NCI-H446 (cell line): ENCODE measurements at regions not wholly inside any gene's neighbourhood (a gene's known extent, or its start where the extent isn't known, plus 50 kb on each side); places are given as distances from the start of the nearest gene placed in this dataset.
"Not testable (repeated sequence)": the region's sequence is repeated elsewhere in the genome, so short reads cannot be mapped to it uniquely, and the experiment has no call there.

ENCODE experiments used
- DNase-seq, 2 experiments: peaks; one replicate each; lab custom pipeline; 2025; lab: John Stamatoyannopoulos, UW

- DNase-seq, result no peak
Measured at GRCh38 chr1:227416156-227416830, 98.0 kb upstream of the CDC42BPA start.

DNA sequence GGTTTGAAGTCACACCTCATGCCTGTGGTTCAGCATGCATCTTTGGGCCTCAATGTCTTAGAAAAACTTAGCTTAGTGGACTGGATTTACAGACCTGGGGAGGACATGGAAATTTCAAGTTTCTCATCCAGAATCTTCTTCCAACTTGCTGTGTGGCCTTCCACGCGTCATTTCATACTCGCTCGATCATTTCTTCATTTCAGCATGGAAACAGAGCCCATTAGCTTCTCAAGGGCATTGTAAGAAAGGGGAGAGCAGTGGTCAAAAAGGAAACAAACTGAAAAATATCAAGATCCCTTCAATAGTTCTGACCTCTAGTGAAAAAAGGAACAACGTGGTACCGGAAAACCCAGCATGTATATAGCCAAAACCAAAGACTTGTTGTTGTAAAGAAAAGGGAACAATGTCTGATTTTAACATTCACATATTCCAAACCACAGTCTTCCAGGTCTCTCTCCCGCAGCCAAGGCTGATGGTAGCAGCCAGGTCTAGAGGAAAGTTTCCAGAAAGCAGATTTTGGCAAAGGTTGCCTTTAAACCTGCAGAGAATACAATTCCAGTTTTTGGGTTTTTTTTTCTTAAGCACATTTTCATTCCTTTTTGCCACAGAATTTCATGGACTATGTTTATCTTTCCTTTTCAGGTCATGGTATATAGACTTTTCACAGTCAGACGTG lies 97.0 kb upstream of the CDC42BPA start:
- DNase-seq, result no peak

DNA sequence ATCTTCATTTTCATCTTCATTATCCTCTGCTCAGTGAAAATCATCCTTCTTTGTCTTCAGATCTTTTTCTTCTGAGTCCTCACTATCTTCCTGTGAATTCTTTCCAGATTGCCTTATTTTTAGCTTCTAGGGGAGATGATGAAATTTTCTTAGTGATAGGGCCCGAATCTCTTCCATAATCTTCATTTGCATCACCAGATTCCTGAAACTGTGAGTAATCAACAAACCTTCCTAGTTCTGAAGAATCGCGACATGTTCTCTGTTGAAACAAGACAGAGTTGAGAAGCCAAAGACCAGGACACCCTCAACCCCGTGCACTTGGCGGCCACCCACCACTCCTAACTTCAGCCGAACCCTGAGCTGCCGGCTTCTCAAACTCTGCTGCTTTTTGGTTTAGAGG lies 92.8 kb upstream of the CDC42BPA start:
- no peak for DNase-seq

- not testable (repeated sequence) for DNase-seq
Measured at GRCh38 chr1:227406332-227406731, 88.0 kb upstream of the CDC42BPA start.

DNA sequence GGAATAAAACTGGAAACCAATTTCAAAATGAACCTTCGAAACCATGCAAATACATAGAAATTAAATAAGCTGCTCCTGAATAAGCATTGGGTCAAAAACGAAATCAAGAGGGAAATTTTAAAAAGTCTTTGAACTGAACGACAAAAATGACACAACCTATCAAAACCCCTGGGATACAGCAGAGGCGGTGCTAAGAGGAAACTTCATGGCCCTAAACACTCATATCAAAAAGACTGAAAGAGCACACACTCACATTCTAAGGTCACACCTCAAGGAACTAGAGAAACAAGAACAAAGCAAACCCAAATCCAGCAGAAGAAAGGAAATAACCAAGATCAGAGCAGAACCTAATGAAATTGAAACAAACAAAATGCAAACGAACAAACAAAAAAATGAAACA lies 85.2 kb upstream of the CDC42BPA start:
- DNase-seq, result no peak

GRCh38 chr1:227401562-227402342 lies 83.5 kb upstream of the CDC42BPA start:
- no peak for DNase-seq

- no peak for DNase-seq
Measured at GRCh38 chr1:227399152-227399730, 80.9 kb upstream of the CDC42BPA start.

- DNase-seq, result no peak
Measured at GRCh38 chr1:227397354-227397978, 79.2 kb upstream of the CDC42BPA start.

GRCh38 chr1:227396539-227397353 lies 78.5 kb upstream of the CDC42BPA start:
- no peak for DNase-seq

DNA sequence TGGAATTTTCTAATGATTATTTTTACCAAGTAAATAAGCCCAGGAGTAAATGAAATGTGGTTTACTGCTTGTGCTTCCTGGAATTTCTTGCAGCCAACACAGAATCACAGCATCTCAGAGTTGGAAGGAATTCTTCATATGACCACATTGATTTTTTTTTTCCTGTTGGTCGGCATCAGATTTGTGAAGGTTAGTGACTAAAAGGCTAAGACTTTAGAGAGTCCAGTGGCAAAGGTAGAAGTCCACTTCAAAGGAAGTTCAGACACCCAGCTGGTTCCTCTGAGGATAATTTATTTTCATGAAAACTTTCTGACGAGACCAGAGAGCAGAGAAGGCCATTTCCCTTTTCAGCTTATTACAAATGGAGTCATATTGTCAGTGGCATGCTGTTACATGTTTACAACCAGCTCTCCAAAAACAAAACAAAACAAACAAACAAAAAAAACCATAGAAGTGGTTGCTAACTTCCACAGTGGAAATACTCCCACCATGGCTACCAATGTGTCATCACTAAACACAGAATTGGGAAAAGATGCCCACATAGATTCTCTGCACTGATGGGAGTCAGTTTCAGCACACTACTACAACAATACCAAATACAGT lies 77.2 kb upstream of the CDC42BPA start:
- DNase-seq, result no peak

- no peak for DNase-seq
Measured at GRCh38 chr1:227392984-227393764, 74.9 kb upstream of the CDC42BPA start.

DNA sequence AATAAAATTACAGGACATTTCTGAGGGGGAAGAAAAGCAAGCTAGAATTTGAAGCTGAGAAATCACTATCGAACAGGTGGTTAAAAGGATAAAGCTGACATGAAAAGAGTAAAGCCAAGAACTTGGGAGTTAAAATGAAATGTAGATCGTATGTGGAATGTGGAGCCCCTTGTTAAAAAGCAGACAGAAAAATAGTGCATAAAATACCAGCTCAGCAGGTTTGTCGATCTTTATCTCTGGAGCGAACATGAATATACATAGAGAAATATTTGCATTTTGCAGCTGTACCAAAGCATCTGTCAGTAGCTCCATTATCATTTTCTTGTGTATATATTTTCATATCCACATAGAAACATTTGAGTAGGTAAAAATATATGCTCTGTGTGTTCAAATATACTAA lies 73.6 kb upstream of the CDC42BPA start:
- no peak for DNase-seq

DNA sequence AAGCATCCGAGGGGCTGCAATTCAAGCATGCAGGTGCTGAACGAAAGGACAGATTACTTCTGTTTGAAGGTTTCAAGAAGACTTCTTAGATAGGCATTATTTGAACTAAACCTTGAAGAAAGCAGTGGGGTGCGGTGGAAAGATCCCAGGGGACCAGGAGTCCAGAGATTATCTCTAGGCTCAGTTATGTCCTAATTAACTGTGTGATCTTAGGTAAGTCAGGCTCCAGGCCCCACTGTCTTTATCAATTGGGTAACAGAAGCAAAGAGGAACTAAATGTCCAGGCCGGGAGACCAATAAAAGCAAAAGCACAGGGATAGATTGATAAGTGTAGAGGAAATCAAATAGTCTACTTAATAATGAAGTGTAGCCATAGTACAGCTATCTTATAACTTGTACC lies 72.9 kb upstream of the CDC42BPA start:
- DNase-seq, result no peak

- no peak for DNase-seq
Measured at GRCh38 chr1:227390525-227390924, 72.2 kb upstream of the CDC42BPA start.

GRCh38 chr1:227388214-227389168 lies 70.2 kb upstream of the CDC42BPA start:
- DNase-seq, result no peak

DNA sequence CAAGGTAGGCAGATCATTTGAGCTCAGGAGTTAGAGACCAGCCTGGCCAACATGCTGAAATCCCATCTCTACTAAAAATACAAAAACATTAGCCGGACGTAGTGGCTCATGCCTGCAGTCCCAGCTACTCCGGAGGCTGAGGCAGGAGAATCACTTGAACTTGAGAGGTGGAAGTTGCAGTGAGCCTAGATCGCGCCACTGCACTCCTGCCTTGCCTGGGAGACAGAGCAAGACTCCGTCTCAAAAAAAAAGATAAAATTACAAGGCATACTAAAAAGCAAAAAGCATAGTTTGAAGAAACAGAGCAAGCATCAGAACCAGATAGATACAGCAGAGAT lies 61.2 kb upstream of the CDC42BPA start:
- DNase-seq, result no peak

- DNase-seq, result no peak
Measured at GRCh38 chr1:227378871-227379554, 60.7 kb upstream of the CDC42BPA start.

- DNase-seq, result no peak
Measured at GRCh38 chr1:227378181-227378580, 59.9 kb upstream of the CDC42BPA start.
